Stimulated activated CD4-positive, alpha-beta T cell treated with anti-CD3 and anti-CD28 coated beads, Interleukin-2, amount 100 ng/mL, for 48 hours (primary cell): ENCODE measurements at regions not wholly inside any gene's neighbourhood (a gene's known extent, or its start where the extent isn't known, plus 50 kb on each side); places are given as distances from the start of the nearest gene placed in this dataset.

Experiments used
- DNase-seq, 2 donors: peaks; one replicate each; pipeline ENCODE4 v3.0.0-alpha.2; 2020

DNA sequence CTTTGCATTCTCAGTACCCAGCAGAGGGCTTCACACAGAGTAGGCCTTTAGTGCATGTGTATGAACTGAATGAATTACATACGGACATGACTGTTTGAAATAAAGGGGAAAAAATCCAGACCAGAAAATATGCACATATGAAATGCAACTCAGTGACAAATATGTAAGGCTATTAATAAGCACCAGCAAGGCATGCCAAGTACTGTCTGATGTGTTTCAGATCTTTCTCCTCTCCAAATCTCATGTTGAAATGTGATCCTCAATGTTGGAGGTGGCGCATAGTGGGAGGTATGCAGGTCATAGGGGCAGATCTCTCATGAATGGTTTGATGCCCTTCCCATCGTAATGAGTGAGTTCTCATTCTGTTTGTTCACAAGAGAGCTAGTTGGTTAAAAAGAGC, 87.3 kb upstream of the TOMM7 start:
- no peak for DNase-seq

DNA sequence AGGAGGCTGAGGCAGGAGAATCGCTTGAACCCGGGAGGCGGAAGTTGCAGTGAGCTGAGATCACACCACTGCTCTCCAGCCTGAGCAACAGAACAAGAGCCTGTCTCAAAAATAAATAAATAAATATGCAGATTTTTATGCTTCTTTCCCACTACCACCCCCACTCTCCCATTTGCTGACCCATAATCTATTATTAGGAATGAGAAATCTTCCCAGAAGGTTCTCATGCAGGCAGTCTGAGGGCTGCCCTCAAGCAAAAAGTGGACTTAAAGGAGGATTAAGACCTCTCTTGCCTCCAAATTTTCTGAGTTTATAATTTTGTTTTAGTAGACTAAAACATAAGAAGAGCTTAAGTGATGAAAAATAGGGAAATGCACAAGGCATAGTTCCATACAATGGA, 85.2 kb upstream of the TOMM7 start:
- DNase-seq, result no peak

DNA sequence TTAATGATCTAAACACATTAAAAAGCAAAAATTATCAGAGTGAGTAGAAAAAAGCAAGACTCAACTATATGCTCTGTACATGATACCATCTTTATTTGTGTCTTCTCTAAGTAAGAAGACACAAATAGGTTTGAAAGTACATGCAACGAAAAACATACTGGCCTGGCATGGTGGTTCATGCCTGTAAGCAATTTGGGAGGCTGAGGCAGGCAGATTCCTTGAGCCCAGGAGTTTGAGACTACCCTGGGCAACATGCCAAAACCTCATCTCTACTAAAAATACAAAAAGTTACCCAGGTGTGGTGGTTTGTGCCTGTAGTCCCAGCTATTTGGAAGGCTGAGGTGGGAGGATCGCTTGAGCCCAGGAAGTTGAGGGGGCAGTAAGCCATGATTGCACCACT, 78.1 kb upstream of the TOMM7 start:
- DNase-seq, result no peak

DNA sequence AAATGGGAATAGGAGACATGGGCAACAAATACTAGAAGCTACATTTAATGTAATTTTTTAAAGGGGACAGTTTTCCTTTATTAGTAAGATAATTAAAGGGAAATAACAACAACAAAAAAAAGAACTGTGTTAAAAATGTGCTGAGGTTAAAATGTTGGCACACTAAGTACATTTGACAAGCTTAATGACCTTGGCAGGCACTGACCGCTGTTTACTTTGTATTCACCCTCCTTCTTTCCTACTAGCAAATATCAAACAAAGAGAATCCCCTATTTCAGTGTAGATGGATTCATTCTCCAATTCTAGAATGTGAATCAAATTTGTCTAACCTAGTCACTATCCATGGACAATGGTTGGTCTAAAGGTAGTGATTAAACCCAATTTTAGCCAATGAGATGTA, 77.5 kb upstream of the TOMM7 start:
- DNase-seq, result no peak

DNA sequence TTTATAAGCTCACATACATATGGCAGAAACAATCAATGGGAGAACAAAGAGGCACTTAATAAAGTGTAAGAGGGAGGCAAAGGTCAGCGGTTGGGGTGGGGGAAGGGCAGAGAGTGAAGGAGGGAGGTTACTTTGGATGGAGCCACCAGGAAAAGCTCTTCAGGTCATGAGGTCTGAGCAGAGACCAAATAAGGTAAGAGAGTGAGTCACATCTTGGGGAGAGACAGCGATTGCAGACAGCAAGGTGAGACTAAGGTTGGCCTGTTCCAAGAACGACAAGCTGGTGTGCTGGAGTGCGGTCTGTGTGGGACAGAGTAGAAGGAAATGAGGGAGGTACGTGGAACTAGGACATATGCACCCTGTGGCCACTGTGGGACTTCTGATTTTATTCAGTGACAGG, 74.3 kb upstream of the TOMM7 start:
- no peak for DNase-seq

DNA sequence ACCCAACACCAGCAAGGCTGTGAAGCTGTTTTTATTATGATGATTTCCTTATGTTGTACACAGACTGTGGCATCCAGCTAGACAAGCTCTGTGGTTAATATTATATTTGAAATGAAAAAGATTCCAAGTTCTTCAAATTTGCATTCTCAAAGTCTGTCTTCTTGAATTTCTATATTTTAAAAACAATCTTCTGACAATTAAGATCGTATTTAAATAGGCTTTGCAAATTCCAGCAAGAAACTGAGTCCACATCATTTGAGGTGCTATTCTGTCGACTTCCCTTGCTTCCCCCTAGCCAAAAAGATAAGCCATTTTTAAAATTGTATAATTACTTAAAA, 73.1 kb upstream of the TOMM7 start:
- DNase-seq, result no peak

DNA sequence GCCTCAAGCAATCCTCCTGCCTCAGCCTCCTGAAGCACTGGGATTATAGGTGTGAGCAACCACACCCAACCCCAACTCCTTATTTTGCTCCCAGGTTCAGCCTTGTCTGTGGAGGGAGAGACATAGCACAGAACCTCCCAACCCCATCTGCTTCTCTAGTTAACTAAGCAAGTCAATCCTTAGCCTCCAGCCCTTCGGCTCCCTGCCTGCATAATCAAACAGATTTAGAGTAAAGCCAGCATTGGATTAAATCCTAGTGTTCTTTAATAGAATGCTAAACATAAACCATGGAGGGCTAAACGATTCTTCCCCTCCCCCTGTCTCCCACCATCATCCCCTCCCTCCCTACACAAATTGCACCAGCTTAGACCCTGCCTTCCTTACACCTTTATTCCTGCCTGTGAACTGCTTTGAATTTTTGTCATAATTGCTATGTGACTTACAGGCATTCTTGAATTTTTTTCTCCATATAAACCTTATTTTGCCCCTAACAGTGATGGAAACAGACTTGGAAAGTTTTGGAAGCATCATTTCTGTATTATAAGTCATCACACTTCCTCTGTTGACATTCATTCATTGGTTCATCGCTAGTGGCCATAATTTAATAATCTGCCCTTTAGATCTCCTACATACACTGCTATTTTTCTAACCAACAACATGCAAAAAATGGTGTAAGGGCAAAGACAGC, 72.6 kb upstream of the TOMM7 start:
- no peak for DNase-seq

DNA sequence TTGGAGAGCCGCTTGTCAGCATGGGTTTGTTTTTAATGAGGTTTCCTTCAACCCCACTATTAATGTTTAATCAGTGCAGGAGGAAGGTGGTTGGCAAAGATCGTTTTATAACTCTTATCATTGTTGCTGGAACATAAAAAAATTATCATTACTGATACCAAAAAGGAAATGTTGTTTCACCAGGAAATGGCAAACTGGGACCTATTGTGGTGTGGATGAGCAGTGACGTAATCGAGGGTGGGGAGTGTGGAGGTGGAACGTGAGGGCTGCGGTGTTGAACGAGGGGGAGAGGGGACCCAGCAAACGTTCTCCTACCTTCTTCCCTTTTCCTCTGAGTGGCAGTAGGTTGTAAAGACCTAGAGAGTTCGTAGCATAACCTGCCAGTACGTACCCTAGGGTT, 71.9 kb upstream of the TOMM7 start:
- DNase-seq, result no peak

DNA sequence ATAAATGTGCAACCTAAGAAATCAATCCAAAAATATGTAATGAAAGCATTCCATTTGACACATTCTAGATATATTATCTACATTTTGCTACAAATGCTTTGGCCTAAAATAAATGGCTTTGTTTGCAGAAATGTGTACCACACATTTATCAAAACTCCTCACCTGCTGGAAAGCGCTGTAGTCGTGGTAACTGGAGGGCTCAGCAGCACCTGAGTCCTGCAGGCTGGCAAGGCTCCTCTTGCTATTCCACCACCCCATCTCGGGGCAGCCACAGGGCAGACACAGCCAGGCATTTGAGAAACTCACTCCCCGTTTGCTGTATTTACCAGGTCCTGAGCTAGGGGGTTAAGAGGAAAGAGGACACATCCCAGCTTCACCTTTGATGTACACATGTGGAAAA, 68.1 kb upstream of the TOMM7 start:
- no peak for DNase-seq

DNA sequence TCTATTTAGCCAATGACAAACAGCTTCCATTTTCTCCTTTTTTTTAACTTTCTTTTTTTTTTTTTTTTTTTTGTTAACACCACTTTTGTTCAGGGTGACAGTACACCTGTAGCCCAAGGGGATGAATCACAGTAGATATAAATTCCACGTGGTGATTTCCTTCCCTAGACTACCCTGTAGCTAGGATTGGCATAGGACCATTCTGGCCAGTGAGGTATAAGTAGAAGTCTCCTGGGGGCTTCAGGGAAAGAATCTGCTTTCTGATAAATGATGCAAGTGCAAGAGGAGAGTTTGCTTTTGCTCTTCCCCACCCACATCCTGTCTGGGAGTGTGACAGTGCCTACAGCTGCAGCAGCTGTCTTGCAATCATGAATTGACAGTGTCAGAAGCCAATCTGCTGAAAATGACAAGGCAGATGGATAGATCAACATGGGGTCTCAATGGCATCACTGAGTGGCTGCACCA, 63.2 kb upstream of the TOMM7 start:
- peak; percentile 46 for DNase-seq

DNA sequence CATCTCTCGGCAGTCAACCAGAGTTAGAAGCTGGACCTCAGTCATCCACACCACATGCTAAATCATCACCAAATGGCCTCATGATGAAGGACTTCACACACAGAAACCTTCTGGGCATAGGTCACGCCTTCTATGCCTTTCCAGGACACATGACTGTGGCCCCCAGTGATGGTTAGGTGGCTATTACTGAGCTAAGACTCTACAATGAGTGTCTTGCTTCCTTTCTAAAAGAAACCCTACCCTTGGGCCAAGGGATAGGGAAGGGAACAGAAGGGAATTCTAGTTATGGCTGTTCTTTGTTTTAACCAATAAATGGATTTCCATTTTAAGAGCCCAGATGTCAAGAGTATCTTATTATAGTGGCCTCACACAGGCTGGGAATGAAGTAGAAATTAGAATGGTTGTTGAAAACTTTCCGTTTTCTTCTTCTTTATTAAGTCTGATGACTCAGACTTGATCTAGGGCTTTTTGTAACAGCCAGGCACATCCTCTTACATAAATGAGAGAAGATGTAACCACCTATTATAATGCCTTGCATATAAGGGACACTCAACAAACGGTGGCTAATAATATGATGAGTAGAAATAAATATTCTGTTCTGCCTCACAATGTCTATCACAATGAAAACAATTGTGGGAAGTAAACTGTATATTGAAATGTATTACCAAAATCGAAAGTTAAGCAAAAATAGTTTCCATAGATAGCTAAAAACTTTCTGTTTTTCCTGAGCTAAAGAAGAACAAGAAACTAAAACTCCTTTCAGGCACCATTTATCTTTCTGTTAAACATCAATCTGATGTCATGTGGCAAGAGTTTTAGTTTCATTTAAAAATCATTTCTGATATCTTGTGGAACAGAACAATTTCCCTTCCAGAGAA, 62.5 kb upstream of the TOMM7 start:
- DNase-seq, result no peak

DNA sequence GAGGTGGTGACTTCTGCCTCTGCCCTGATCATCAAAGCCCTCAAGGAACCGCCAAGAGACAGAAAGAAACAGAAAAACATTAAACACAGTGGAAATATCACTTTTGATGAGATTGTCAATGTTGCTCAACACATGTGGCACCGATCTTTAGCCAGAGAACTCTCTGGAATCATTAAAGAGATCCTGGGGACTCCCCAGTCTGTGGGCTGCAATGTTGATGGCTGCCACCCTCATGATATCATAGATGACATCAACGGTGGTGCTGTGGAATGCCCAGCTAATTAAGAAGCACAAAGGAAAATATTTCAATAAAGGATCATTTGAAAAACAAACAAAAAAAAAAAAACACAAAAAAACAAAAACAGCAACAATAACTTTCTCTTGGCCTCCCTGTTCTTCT, 59.5 kb upstream of the TOMM7 start:
- DNase-seq, result no peak

DNA sequence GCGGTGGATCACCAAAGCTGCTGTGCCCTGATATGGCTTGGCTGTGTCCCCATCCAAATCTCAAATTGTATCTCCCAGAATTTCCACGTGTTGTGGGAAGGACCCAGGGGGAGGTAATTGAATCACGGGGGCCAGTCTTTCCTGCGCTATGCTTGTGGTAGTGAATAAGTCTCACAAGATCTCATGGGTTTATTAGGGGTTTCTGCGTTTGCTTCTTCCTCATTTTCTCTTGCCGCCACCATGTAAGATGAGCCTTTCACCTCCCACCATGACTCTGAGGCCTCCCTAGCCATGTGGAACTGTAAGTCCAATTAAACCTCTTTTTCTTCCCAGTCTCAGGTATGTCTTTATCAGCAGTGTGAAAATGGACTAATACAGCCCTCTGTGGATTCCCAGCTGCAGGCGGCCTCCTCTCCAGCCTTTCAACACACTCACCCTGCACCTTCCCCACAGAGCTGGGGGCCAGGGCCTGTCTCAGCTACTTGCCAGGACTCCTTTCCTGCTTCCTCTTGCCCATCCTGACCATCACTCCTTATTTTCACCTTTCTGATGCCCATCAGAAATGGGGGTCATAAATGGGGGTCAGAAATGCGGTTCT, 57.2 kb upstream of the TOMM7 start:
- no peak for DNase-seq

DNA sequence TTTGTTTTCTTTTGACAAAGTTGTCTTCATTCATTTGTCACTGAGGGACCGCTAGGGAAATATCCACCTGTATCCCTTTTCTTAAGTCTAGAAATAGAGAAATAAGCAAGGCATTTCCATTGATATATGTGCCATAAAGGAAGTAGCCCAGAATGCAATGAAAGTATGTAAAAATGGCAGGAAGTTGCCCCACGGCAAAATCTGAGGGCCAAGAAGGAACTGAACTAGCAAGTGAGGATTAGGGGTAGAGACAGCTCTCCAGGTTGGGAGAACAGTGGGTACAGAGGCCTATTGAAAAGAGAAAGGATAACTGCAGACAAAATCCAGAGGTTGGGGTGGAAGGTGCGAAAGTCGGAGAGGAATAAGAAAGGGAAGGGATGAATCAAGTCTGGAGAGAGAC, 56.6 kb upstream of the TOMM7 start:
- no peak for DNase-seq

DNA sequence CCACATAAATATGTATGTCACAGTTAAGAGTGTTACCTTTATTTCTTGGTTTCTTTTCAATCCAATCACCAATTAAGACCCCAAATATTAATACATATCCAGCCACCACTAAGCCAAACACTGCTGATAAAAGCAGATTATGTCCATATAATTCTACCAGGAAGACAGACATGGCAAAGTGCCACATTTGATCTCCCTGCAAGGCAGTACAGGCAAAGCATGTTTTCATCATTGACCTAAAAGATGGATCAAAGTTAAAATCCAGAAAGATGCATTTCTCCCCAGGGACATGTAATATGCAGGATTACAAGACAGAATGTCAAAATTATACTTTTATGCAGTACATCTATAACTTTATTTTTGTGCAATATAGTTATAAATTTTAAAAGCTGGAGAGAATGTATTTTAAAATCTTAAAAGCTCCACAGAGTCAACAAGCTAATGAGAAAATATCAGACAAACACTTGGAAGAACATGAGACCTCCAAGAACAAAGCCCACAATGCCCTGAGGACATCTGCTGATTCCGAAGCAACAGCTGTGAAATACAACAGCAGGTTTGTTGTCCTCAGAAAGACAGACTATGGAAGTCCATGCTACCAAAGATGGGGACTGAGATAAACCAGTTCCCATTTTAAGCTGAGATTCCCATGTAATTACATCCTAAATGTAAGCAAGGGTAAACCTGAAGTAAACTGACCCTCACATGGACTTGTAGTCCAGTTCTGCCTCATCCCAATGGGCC, 54.5 kb upstream of the TOMM7 start:
- DNase-seq, result no peak

DNA sequence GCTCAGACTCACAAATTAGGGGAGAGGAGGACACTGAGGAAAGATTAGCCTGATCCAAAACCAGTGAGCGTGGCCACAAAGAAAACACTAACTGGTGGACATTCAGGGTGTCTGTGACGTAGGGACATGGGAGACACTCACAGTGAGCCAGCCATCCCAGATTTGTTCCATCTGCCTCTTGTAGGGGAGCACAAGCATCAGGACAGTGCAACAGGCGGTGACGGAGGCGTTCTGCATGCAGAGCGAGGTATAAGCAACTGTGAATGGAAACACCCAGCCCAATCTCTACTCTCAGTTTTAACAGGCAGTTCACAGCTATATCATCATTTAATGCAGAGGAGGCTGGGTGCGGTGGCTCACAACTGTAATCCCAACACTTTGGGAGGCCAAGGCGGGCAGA, 52.8 kb upstream of the TOMM7 start:
- DNase-seq, result no peak

DNA sequence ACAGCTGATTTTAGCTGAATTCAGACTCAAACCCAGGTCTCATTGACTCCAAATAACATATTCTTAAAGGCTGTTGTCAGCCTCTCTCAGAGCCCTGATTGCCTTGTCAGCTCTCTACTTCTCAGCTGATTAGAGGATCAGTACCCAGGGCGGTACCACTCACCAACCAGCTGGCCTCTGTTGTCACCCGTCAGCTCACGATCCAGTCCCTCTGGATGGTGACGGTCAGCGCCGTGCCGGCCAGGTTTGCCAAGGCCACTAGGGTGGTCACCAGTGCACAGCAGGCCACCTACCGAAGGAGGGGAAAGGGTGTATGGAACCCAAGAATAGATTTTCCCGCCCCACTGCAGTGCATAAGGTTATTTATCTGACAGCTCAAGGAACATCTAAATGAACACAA, 52.3 kb upstream of the TOMM7 start:
- DNase-seq, result no peak
